ENCODE measurements at regions not wholly inside any gene's neighbourhood (a gene's known extent, or its start where the extent isn't known, plus 50 kb on each side); places are given as distances from the start of the nearest gene placed in this dataset.
A peak's percentile ranks its signal among the peaks of the same experiment; 100 is the strongest.

DNA sequence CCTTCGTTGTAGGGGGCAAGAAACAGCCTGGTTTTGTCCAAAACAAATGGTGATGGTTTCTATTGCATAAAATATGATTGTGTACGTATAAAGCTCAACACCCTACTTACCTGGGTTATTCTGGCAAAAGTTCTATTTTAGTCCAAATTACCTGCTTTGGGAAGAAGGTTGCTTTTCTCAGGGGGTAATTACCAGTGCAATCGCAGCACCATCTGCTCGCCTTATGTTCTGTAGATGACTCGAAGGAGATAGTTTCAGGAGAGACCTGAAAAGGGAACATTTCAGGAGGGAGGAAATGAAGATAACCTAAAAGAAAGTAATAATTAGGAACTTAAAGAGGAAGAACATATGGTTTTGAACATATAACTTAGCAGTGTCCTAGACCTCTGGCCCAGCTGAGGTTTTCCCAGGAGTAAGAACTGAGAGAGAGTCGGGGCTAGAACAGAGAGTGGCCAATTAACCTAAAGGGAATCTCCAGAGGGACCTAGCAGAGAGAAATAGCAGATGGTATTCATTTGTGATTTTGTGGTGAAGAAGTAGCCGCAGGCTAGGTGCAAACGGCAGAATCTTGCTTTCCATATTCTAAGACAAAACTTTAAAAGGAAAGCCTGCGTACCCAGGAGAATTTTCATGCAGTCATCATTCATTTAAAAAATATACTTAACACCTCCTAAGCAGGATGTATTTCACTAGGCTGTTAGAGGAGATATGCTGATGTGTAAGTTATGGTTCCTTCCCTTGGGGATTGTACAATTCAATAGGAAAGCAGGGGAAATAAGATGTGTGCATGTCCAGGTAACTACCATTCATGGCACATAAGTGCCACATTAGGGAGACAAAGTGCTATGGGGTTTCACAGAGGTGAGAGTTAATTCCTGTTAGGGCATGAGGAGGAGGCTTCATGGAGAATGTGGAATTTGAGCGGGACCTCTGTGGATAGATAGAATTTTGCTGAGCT is 113.0 kb upstream of the SLC10A2 start:
- peak; percentile 83 for DNase-seq

DNA sequence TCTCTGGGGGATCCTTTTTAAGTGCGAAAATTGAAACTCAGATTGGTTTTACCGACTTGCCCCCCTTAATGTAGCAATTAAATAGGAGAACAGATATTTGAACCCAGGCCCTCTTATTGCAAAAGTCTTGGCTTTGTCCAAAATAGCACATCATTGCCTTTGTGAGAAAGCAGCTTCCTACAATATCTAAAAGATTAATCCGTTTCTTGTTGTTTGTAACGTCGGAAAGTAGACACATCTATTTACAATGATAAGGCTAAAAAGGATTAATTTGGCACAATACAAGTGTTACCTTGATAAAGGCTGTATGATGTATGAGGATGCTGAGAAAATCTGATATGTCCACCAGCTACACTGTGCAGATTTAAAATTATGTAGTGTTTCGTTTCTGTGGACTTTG is 108.7 kb upstream of the SLC10A2 start:
- DNase-seq: no peak

DNA sequence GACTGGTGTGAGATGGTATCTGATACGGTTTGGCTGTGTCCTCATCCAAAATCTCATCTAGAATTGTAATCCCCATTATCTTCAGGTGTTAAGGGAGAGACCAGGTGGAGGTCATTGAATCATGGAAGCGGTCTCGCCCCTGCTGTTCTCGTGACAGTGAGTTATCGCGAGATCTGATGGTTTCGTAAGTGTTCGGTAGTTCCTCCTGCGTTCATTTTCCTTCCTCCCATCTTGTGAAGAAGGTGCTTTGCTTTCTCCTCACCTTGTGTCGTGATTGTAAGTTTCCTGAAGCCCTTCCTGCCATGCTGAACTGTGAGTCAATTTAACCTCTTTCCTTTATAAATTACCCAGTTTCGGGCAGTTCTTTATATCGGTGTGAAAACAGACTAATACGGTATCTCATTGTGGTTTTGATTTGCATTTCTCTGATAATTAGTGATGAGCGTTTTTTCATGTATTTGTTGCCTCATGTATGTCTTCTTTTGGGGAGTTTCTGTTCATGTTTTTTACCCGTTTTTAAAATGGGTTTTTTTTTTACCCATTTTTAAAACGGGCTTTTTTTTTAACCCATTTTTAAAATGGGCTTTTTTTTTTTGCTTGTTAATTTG is 102.8 kb upstream of the SLC10A2 start:
- DNase-seq: no peak

DNA sequence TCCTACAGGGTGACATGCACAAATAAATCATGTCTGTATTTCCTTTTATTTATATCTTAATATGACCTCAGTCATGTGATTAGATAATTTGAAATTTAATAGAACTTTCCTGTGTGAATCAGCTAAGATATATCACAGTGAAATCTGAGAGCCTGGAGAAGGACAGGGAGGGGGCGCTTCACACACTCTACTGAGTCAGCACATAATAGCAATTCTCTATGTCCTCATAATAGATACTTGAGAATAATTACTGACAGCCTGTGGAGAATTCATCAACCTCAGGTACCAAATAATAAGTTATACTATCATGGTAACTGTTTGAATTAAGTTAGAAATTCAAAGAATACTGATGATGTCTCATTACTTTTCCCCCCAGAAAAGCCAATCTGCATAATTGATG is 98.0 kb upstream of the SLC10A2 start:
- no peak for DNase-seq

DNA sequence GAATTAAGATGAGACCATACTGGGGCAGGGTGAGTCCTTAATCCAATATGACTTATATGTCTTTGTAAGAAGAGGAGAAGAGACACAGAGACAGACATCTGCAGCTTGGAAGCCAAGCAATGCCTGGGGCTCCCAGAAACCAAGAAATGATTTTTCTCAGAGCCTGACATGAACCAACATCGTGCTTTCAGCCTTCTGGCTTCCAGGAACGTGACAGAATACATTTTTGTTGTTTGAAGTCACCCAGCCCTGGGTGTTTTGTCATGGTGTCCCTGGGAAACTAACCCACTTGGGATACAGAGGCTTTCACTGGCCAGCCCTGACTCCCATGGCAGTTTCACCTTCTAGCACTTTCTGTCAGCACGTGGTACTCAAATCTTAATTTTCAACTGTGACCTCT is 95.3 kb upstream of the SLC10A2 start:
- no peak for DNase-seq

DNA sequence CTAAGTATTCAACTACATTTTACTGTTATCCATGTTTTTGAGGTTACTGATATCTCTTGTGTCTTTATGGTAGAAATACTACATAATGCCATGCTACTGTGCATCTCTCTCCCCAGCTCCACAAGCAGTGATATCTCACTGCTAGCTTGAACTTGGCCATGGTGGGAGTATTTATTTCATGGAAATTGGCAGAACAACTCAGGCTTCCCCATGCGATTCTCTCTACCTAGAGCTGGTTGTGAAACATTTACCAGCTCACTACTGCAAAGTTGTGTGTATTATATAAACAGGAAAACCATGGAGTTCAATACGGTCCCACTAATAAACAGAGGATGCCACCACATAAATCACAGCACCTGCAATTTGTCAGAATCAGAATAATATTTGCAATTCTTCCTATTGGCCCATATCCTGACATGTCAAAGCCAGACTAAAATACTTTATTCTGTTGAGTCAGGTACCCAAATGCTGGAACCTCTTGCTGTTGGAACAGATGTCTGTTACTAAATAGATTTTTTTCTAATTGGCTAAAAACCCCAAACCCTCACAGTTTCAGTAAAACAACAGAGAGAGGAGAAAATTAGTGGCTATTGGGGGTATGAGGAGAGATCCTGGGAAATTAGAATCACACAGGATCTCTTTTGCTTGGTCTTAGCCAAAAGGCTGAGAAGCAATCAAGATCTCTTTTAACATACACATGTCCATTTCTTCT is 91.4 kb upstream of the SLC10A2 start:
- DNase-seq: no peak

DNA sequence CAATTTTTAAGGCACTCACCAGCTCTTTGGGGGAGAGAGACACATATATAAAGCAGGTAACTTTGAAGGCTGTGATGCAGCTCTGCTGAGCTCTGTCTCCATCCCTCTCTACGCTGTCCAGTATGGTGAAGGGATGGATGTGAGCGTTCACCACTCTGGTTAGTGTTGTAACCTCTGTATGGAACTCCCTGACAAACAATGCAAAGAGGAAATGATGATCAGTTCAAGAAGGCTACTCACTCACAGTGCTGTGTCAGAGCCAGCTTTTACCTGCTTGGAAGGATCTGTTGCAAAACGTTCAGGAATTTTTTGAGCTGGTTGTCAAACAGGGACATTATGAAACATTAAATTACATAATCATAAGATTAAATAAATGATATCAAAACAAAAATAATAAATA is 90.8 kb upstream of the SLC10A2 start:
- DNase-seq: no peak

DNA sequence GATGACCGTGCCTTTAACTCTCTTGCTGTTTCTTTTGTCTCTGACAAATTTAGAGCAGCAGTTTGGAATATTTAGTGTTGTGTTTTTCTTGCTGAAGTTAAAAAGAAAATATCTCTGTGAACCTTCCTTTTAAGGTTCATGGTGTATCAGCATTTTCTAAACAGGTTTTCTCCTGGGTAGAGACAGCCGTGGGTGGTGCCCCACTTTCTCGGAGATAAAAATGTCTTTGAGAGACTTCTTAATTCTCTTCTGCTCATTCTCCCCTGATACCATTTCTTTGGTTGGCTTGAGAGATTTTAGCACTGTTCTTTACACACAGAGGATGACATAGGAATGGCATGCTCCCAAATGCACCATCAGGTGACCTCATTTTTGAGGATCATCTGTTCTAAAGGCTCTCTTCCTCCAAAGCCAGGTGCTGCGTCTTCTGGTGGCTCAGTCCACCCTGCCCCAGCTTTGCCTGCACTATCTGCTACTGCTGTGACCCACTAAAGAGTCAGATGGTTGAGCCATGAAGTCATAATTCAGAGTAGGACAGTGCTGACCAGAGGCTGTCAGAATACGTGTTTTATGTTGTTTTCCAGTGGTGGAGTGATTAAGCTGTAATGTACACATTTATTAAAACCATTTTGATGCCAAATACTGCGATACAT is 90.3 kb upstream of the SLC10A2 start:
- no peak for DNase-seq

DNA sequence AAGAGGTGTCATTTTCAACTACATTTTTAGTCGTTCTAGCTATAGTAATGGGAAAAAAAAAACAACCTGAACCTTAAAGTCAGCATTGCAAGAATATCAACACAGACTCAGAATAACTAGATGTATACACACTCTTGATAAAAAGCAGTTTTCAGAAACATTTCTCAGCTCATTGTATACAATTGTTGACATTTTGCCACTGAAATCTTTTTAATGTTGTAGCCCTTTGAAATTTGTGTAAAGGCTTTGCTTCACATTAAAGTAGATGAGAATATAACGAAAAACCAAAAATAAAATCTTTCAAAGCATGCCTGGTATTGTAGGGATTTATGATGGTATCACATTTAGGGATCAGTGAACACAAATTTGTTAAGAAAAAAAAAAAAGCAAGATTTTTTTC is 87.2 kb upstream of the SLC10A2 start:
- no peak for DNase-seq

DNA sequence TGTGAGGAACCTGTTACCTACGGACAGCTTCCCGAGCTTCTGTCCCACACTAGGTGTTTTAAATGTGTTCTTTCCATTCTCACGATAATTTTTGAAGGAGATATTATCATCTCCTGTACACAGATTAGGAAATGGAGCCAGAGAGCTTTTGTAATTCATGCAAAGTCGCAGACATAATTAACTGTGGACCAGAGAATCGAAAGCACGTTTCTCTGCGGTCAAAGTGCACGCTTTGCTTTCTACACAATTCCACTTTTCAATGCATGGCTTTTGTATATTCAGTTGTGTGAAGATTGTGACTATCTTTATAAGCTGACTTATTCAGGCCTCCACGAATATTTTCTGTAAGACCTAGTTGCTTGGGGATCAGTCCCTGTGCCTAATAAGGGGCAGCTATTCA is 81.7 kb upstream of the SLC10A2 start:
- no peak for DNase-seq

DNA sequence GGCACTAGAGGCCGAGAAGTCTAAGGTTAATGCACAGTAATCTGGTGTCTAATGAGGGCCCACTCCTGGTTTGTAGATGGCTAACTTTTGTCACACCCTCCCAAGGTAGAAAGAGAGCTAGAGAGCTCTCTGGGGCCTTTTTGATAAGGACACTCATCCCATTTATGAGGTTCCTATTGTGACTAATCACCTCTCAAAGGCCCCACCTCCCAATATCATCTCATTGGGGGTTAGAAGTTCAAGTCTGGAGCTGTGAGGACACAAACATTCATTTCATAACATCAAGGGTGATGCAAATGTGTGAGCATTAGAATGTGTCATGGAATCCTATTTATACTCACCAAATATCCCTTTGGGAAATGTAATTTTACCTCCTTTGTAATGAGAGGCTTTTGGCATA is 79.2 kb upstream of the SLC10A2 start:
- no peak for DNase-seq

DNA sequence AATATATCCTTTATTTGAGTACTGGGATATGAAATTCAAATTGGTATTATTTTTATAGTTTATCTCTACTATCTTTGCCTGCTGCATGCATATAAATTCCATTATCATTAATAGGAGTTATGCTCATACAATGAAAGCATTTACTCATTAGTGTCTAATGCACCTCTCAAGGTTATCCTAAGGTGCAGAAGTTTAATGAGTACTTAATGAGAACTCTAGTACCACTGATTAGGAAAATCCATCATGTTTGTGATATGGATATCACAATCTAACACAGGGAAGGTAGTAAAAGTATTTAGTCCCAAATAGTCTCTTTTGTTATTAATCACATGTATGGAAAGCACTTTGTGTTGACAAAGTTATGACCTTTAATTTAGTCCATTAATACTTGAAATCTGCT is 77.2 kb upstream of the SLC10A2 start:
- DNase-seq: no peak

DNA sequence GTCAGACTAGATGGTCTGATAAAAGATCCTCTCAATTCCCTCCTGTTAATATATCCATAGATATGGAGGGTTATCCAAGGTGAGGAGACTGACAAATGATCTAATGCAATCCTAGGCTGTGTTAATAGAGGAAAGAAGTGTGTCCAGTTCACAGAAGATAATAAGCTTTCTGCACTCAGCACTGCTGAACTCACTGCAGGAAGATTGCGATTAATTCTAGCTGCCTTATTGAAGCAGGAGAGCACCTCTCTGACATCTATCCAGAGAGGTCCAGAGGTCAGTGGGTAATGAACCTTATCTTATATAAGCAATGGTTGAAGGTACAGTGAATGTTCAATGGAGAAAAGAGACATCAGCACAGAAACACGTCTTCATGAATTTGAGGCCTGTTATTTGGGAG is 75.9 kb upstream of the SLC10A2 start:
- no peak for DNase-seq

DNA sequence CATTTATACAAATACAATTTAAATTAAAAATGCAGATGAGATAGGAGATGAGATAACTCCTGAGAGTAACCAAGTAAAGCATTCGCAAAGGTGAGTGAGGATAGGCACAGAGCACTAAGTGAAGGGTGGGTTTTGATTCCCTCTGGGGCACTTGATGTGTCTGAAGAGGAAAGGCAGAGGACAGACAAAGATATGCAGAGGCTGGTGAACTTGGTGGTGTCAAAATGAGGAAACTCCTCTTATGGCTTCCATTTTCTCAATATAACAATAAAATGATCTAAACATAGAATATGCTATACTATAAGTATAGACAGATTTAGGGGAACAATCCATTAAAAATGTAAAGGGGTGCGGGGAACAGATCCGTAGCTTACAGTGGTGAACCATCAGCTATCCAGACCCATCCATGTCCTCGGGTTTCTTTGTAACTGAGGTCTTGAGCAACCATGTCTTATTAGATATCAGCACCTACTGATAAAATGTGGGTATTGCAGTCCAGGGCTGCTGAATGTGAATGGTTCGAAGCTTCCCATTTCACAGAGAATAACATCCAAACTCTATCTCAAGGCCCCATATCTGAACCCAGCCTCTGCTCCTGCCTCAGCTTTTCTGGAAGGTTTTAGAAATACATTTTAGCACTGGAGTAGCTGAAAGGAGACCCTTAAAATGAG is 73.9 kb upstream of the SLC10A2 start:
- no peak for DNase-seq

DNA sequence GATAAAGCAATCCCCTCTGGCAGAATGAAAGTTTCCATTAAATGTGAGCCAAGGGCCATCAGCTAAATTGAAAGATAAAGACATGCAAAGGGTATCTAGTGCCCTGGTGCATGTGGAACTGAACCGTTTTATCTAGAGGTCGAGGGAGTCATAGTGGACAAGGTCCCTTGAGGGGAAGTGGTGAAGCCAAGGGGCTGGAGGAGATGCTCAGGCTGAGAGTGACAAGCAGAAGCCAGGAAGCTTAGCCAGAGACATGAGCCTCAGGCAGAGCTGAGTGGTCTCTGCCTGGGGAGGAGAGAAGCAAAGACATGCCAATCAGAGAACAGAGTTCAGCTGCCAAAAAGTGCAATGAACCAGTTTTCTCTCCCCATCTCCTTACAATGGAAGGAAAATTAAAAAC is 68.1 kb upstream of the SLC10A2 start:
- DNase-seq: no peak

DNA sequence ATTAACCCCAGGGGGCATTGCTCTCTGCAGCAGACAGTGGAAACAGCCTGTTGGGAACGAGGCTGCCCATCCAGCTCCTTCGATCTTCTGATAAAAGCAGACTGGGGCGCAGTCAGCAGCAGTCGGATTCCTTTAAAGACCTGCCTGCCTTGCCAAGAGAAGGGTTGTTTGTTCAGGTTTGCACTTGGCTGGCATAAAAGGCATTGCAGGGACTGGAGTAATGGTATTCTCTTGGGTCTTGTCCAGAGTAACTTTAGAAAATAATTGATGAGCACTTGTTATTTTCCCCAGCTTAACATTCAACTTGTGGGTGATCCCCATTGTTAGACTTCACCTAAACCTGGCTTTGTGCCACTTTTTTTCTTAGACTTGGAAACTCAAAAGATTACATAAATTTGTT is 67.3 kb upstream of the SLC10A2 start:
- DNase-seq: no peak

DNA sequence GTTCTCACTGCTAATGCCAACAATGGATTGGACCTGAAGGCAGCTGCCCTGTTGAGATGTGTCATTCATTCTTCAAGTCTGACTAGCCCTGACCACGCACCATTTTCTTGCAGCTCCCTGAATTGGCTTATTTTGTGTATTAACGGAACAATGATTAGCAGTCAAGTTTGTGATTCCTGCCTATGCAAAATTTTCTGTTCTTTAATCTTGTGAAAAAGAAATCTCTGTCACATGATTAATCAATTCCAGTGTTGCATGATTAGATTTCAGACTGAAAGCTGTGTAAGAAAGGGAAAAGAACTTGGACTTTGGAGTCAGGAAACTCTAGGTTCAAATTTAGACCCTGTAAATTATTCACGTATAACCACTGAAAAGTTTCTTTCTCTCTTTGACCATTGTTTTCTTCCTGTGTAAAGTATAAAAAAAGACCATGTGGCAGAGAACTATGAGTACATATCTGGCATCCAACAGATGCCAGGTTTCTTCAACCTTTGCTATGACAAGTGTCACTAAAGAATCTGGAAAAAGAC is 64.5 kb upstream of the SLC10A2 start:
- DNase-seq: no peak

DNA sequence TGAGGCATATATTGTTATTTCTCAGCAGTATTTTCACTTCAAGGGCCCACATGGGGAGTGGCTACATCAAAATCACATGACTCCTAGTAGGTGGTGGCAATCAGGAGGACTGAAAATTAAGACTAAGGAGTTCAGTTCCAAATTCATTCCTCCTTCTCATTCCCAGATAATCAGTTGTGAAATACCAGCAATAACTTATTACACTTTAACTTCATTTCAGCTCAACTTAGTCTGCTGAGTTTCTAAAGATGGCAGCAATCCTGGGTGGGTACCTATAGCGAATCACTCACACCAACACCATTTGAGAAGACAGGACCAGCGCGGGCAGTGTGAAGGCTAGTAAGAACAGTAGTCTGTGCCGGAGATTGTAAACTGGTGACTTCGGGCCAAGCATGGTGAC is 63.9 kb upstream of the SLC10A2 start:
- DNase-seq: no peak
